Ishikawa (cell line): ENCODE measurements at regions not wholly inside any gene's neighbourhood (a gene's known extent, or its start where the extent isn't known, plus 50 kb on each side); places are given as distances from the start of the nearest gene placed in this dataset.

Experiments
- CEBPB ChIP-seq: IDR thresholded peaks from 2 replicates; pipeline ENCODE4 v1.6.1; 2012
- CREB1 ChIP-seq: IDR thresholded peaks from 2 replicates; pipeline ENCODE4 v1.6.1; 2012; ENCODE audit warnings: low read depth
- EGR1 ChIP-seq: IDR thresholded peaks from 2 replicates; pipeline ENCODE4 v1.6.1; 2012
- EP300 ChIP-seq: IDR thresholded peaks from 2 replicates; pipeline ENCODE4 v1.6.1; 2012; ENCODE audit warnings: borderline replicate concordance
- FOXM1 ChIP-seq: IDR thresholded peaks from 2 replicates; pipeline ENCODE4 v1.6.1; 2012; ENCODE audit warnings: low read depth, borderline replicate concordance
- MAX ChIP-seq: IDR thresholded peaks from 2 replicates; pipeline ENCODE4 v1.6.1; 2012
- NFIC ChIP-seq: IDR thresholded peaks from 2 replicates; pipeline ENCODE4 v1.6.1; 2012
- RAD21 ChIP-seq: IDR thresholded peaks from 2 replicates; pipeline ENCODE4 v1.6.1; 2012; ENCODE audit warnings: low read depth
- TAF1 ChIP-seq: IDR thresholded peaks from 2 replicates; pipeline ENCODE4 v1.6.1; 2012; ENCODE audit warnings: low read depth, mild to moderate bottlenecking
- TCF12 ChIP-seq: IDR thresholded peaks from 2 replicates; pipeline ENCODE4 v1.6.1; 2012; ENCODE audit warnings: low read depth
- TEAD4 ChIP-seq: IDR thresholded peaks from 2 replicates; pipeline ENCODE4 v1.6.1; 2012
- YY1 ChIP-seq: IDR thresholded peaks from 2 replicates; pipeline ENCODE4 v1.6.1; 2012; ENCODE audit warnings: low read depth
- ZBTB7A ChIP-seq: IDR thresholded peaks from 2 replicates; pipeline ENCODE4 v1.6.1; 2012; ENCODE audit warnings: low read depth
- TF ChIP-seq, protein P1 (sequence below): IDR thresholded peaks from 2 replicates; pipeline ENCODE4 v1.6.1; 2012; ENCODE audit warnings: low read depth, mild to moderate bottlenecking
- TF ChIP-seq, protein P2 (sequence below): IDR thresholded peaks from 2 replicates; pipeline ENCODE4 v1.6.1; 2012

- TF ChIP-seq YY1, result no peak
- TF ChIP-seq NFIC, result no peak
- no peak for TF ChIP-seq RAD21
- TF ChIP-seq TCF12, result no peak
- TF ChIP-seq, protein P1, sequence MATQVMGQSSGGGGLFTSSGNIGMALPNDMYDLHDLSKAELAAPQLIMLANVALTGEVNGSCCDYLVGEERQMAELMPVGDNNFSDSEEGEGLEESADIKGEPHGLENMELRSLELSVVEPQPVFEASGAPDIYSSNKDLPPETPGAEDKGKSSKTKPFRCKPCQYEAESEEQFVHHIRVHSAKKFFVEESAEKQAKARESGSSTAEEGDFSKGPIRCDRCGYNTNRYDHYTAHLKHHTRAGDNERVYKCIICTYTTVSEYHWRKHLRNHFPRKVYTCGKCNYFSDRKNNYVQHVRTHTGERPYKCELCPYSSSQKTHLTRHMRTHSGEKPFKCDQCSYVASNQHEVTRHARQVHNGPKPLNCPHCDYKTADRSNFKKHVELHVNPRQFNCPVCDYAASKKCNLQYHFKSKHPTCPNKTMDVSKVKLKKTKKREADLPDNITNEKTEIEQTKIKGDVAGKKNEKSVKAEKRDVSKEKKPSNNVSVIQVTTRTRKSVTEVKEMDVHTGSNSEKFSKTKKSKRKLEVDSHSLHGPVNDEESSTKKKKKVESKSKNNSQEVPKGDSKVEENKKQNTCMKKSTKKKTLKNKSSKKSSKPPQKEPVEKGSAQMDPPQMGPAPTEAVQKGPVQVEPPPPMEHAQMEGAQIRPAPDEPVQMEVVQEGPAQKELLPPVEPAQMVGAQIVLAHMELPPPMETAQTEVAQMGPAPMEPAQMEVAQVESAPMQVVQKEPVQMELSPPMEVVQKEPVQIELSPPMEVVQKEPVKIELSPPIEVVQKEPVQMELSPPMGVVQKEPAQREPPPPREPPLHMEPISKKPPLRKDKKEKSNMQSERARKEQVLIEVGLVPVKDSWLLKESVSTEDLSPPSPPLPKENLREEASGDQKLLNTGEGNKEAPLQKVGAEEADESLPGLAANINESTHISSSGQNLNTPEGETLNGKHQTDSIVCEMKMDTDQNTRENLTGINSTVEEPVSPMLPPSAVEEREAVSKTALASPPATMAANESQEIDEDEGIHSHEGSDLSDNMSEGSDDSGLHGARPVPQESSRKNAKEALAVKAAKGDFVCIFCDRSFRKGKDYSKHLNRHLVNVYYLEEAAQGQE, result no peak
- no peak for TF ChIP-seq TEAD4
- no peak for TF ChIP-seq EP300
- no peak for TF ChIP-seq EGR1
- TF ChIP-seq TAF1, result no peak
- no peak for TF ChIP-seq ZBTB7A
- no peak for TF ChIP-seq MAX
- TF ChIP-seq, protein P2, sequence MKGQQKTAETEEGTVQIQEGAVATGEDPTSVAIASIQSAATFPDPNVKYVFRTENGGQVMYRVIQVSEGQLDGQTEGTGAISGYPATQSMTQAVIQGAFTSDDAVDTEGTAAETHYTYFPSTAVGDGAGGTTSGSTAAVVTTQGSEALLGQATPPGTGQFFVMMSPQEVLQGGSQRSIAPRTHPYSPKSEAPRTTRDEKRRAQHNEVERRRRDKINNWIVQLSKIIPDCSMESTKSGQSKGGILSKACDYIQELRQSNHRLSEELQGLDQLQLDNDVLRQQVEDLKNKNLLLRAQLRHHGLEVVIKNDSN, result no peak
- no peak for TF ChIP-seq CEBPB
- no peak for TF ChIP-seq FOXM1
Observed at GRCh38 chr4:127238956-127239475, 393.7 kb upstream of the INTU start.

- TF ChIP-seq EP300 (no peak), TAF1 (no peak), TCF12 (no peak), CEBPB (no peak), MAX (no peak), NFIC (no peak), TEAD4 (no peak), EGR1 (no peak), ZBTB7A (no peak), CREB1 (no peak), YY1 (no peak), RAD21 (no peak), FOXM1 (no peak)
- TF ChIP-seq, protein P1, result no peak
- TF ChIP-seq, protein P2, result no peak
Observed at GRCh38 chr4:127239902-127240763, 392.6 kb upstream of the INTU start.

DNA sequence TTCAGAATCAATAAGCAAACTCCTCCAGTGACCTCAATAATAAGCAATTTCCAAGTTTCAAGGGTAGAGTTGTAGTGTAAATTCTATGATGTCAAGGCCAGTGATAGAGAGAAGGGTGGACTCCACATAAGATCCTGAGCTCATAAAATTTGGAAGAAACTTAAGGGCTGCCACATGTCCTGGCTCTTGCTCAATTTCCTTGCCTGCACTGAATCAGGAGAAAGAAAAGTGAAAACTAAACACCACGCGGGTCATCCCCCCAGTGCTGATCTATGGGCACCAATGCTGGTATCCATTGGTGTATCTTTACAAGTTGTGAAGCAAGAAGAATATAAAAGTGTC lies 392.0 kb upstream of the INTU start:
- TF ChIP-seq CREB1, result no peak
- TF ChIP-seq EGR1, result no peak
- TF ChIP-seq, protein P1, result no peak
- TF ChIP-seq YY1, result no peak

- TF ChIP-seq NFIC (no peak), MAX (no peak), TAF1 (no peak), TEAD4 (no peak), CEBPB (no peak)
- TF ChIP-seq, protein P2, result no peak
Observed at GRCh38 chr4:127244515-127244914, 388.2 kb upstream of the INTU start.
